ENCODE measurements at regions not wholly inside any gene's neighbourhood (a gene's known extent, or its start where the extent isn't known, plus 50 kb on each side); places are given as distances from the start of the nearest gene placed in this dataset.

- H3K27me3 ChIP-seq (ENCODE audit: control insufficient read depth, insufficient read depth, low read length) = no peaks in the 10 kb centered on the region
- DNase-seq (ENCODE audit: low read depth in 4 of 6, low spot score in 6 of 6) = no peak
- no CpG with 5 or more reads among the region's 2 CpGs for WGBS (ENCODE audit: insufficient coverage)
- no peak overlapping the region for H3K4me3 ChIP-seq (ENCODE audit: low read depth, low read length)
- no peaks in the 10 kb centered on the region for H3K36me3 ChIP-seq (ENCODE audit: control insufficient read depth, insufficient read depth, low read length)
- no peak overlapping the region for H3K27ac ChIP-seq (ENCODE audit: low read depth, low read length)
- H3K4me1 ChIP-seq (ENCODE audit: control insufficient read depth, insufficient read depth, low read length) = no peaks in the 10 kb centered on the region
- no peaks in the 10 kb centered on the region for H3K9me3 ChIP-seq (ENCODE audit: control insufficient read depth, insufficient read depth, low read length)
Measured at GRCh38 chr6:71171497-71172070, 117.0 kb upstream of the OGFRL1 start.

GRCh38 chr6:71179249-71179885, 109.2 kb upstream of the OGFRL1 start:
- Histone ChIP-seq H3K27me3 (ENCODE audit: control insufficient read depth, insufficient read depth, low read length) (no peaks in the 10 kb centered on the region), H3K36me3 (ENCODE audit: control insufficient read depth, insufficient read depth, low read length) (no peaks in the 10 kb centered on the region), H3K4me1 (ENCODE audit: control insufficient read depth, insufficient read depth, low read length) (no peaks in the 10 kb centered on the region), H3K27ac (ENCODE audit: low read depth, low read length) (no peak overlapping the region), H3K9me3 (ENCODE audit: control insufficient read depth, insufficient read depth, low read length) (no peaks in the 10 kb centered on the region), H3K4me3 (ENCODE audit: low read depth, low read length) (no peak overlapping the region)
- no CpG with 5 or more reads among the region's 5 CpGs for WGBS (ENCODE audit: insufficient coverage)
- no peak for DNase-seq (ENCODE audit: low read depth in 4 of 6, low spot score in 6 of 6)

- Histone ChIP-seq H3K4me1 (ENCODE audit: control insufficient read depth, insufficient read depth, low read length) (no peaks in the 10 kb centered on the region), H3K9me3 (ENCODE audit: control insufficient read depth, insufficient read depth, low read length) (no peaks in the 10 kb centered on the region), H3K4me3 (ENCODE audit: low read depth, low read length) (no peak overlapping the region), H3K27me3 (ENCODE audit: control insufficient read depth, insufficient read depth, low read length) (no peaks in the 10 kb centered on the region), H3K36me3 (ENCODE audit: control insufficient read depth, insufficient read depth, low read length) (no peaks in the 10 kb centered on the region), H3K27ac (ENCODE audit: low read depth, low read length) (no peak overlapping the region)
- 88% methylated on average over 1 of the region's 1 CpG for WGBS (ENCODE audit: insufficient coverage)
- DNase-seq (ENCODE audit: low read depth in 4 of 6, low spot score in 6 of 6) = no peak
Measured at GRCh38 chr6:71181565-71181964, 107.0 kb upstream of the OGFRL1 start.

GRCh38 chr6:71187141-71187540, 101.5 kb upstream of the OGFRL1 start:
- no peaks in the 10 kb centered on the region for H3K4me1 ChIP-seq (ENCODE audit: control insufficient read depth, insufficient read depth, low read length)
- no peaks in the 10 kb centered on the region for H3K36me3 ChIP-seq (ENCODE audit: control insufficient read depth, insufficient read depth, low read length)
- no peak overlapping the region for H3K4me3 ChIP-seq (ENCODE audit: low read depth, low read length)
- H3K27me3 ChIP-seq (ENCODE audit: control insufficient read depth, insufficient read depth, low read length) = no peaks in the 10 kb centered on the region
- WGBS (ENCODE audit: insufficient coverage) = 54% methylated on average over 3 of the region's 3 CpGs
- DNase-seq (ENCODE audit: low read depth in 4 of 6, low spot score in 6 of 6) = no peak
- H3K27ac ChIP-seq (ENCODE audit: low read depth, low read length) = no peak overlapping the region
- H3K9me3 ChIP-seq (ENCODE audit: control insufficient read depth, insufficient read depth, low read length) = no peaks in the 10 kb centered on the region

- WGBS (ENCODE audit: insufficient coverage) = no CpG with 5 or more reads among the region's 3 CpGs
Measured at GRCh38 chr6:71190809-71191208, 97.8 kb upstream of the OGFRL1 start.

GRCh38 chr6:71194724-71195123, 93.9 kb upstream of the OGFRL1 start:
- no CpG with 5 or more reads among the region's 1 CpG for WGBS (ENCODE audit: insufficient coverage)

More at GRCh38 chr6:71190809-71191208, 97.8 kb upstream of the OGFRL1 start:
- Histone ChIP-seq H3K27ac (ENCODE audit: low read depth, low read length) (no peak overlapping the region), H3K4me3 (ENCODE audit: low read depth, low read length) (no peak overlapping the region), H3K36me3 (ENCODE audit: control insufficient read depth, insufficient read depth, low read length) (no peaks in the 10 kb centered on the region), H3K4me1 (ENCODE audit: control insufficient read depth, insufficient read depth, low read length) (no peaks in the 10 kb centered on the region), H3K27me3 (ENCODE audit: control insufficient read depth, insufficient read depth, low read length) (no peaks in the 10 kb centered on the region), H3K9me3 (ENCODE audit: control insufficient read depth, insufficient read depth, low read length) (no peaks in the 10 kb centered on the region)
- DNase-seq (ENCODE audit: low read depth in 4 of 6, low spot score in 6 of 6) = peak in 2 of 6 donors; percentile 54 to 74

GRCh38 chr6:71197267-71197666, 91.3 kb upstream of the OGFRL1 start:
- H3K9me3 ChIP-seq (ENCODE audit: control insufficient read depth, insufficient read depth, low read length) = no peaks in the 10 kb centered on the region
- H3K4me1 ChIP-seq (ENCODE audit: control insufficient read depth, insufficient read depth, low read length) = no peaks in the 10 kb centered on the region
- no peak overlapping the region for H3K27ac ChIP-seq (ENCODE audit: low read depth, low read length)
- DNase-seq (ENCODE audit: low read depth in 4 of 6, low spot score in 6 of 6) = no peak
- 84% methylated on average over 6 of the region's 7 CpGs for WGBS (ENCODE audit: insufficient coverage)
- no peaks in the 10 kb centered on the region for H3K36me3 ChIP-seq (ENCODE audit: control insufficient read depth, insufficient read depth, low read length)
- no peaks in the 10 kb centered on the region for H3K27me3 ChIP-seq (ENCODE audit: control insufficient read depth, insufficient read depth, low read length)
- no peak overlapping the region for H3K4me3 ChIP-seq (ENCODE audit: low read depth, low read length)

More at GRCh38 chr6:71194724-71195123, 93.9 kb upstream of the OGFRL1 start:
- H3K9me3 ChIP-seq (ENCODE audit: control insufficient read depth, insufficient read depth, low read length) = no peaks in the 10 kb centered on the region
- no peak overlapping the region for H3K4me3 ChIP-seq (ENCODE audit: low read depth, low read length)
- no peaks in the 10 kb centered on the region for H3K36me3 ChIP-seq (ENCODE audit: control insufficient read depth, insufficient read depth, low read length)
- H3K4me1 ChIP-seq (ENCODE audit: control insufficient read depth, insufficient read depth, low read length) = no peaks in the 10 kb centered on the region
- no peak overlapping the region for H3K27ac ChIP-seq (ENCODE audit: low read depth, low read length)
- no peak for DNase-seq (ENCODE audit: low read depth in 4 of 6, low spot score in 6 of 6)
- H3K27me3 ChIP-seq (ENCODE audit: control insufficient read depth, insufficient read depth, low read length) = no peaks in the 10 kb centered on the region

GRCh38 chr6:71197780-71198179, 90.8 kb upstream of the OGFRL1 start:
- H3K4me1 ChIP-seq (ENCODE audit: control insufficient read depth, insufficient read depth, low read length) = no peaks in the 10 kb centered on the region
- no peaks in the 10 kb centered on the region for H3K9me3 ChIP-seq (ENCODE audit: control insufficient read depth, insufficient read depth, low read length)
- no peaks in the 10 kb centered on the region for H3K27me3 ChIP-seq (ENCODE audit: control insufficient read depth, insufficient read depth, low read length)
- no peaks in the 10 kb centered on the region for H3K36me3 ChIP-seq (ENCODE audit: control insufficient read depth, insufficient read depth, low read length)
- WGBS (ENCODE audit: insufficient coverage) = no CpG with 5 or more reads among the region's 1 CpG
- no peak overlapping the region for H3K4me3 ChIP-seq (ENCODE audit: low read depth, low read length)
- H3K27ac ChIP-seq (ENCODE audit: low read depth, low read length) = no peak overlapping the region
- DNase-seq (ENCODE audit: low read depth in 4 of 6, low spot score in 6 of 6) = no peak

GRCh38 chr6:71198908-71199307, 89.7 kb upstream of the OGFRL1 start:
- no peaks in the 10 kb centered on the region for H3K36me3 ChIP-seq (ENCODE audit: control insufficient read depth, insufficient read depth, low read length)
- no peaks in the 10 kb centered on the region for H3K9me3 ChIP-seq (ENCODE audit: control insufficient read depth, insufficient read depth, low read length)
- DNase-seq (ENCODE audit: low read depth in 4 of 6, low spot score in 6 of 6) = no peak
- WGBS (ENCODE audit: insufficient coverage) = 100% methylated on average over 1 of the region's 2 CpGs
- no peak overlapping the region for H3K27ac ChIP-seq (ENCODE audit: low read depth, low read length)
- H3K4me3 ChIP-seq (ENCODE audit: low read depth, low read length) = no peak overlapping the region
- no peaks in the 10 kb centered on the region for H3K4me1 ChIP-seq (ENCODE audit: control insufficient read depth, insufficient read depth, low read length)
- no peaks in the 10 kb centered on the region for H3K27me3 ChIP-seq (ENCODE audit: control insufficient read depth, insufficient read depth, low read length)

GRCh38 chr6:71199736-71200135, 88.9 kb upstream of the OGFRL1 start:
- DNase-seq (ENCODE audit: low read depth in 4 of 6, low spot score in 6 of 6) = peak in 2 of 6 donors; percentile 61 to 69
- Histone ChIP-seq H3K36me3 (ENCODE audit: control insufficient read depth, insufficient read depth, low read length) (no peaks in the 10 kb centered on the region), H3K27ac (ENCODE audit: low read depth, low read length) (no peak overlapping the region), H3K4me1 (ENCODE audit: control insufficient read depth, insufficient read depth, low read length) (no peaks in the 10 kb centered on the region), H3K27me3 (ENCODE audit: control insufficient read depth, insufficient read depth, low read length) (no peaks in the 10 kb centered on the region), H3K9me3 (ENCODE audit: control insufficient read depth, insufficient read depth, low read length) (no peaks in the 10 kb centered on the region), H3K4me3 (ENCODE audit: low read depth, low read length) (no peak overlapping the region)
- 17% methylated on average over 1 of the region's 2 CpGs for WGBS (ENCODE audit: insufficient coverage)

Measured in spinal cord (tissue), 9 donors.